ENCODE measurements at regions not wholly inside any gene's neighbourhood (a gene's known extent, or its start where the extent isn't known, plus 50 kb on each side); places are given as distances from the start of the nearest gene placed in this dataset.

GRCh38 chr7:109111086-109111485 is 541.4 kb downstream of the DNAJB9 start (continued):
- TF ChIP-seq MAX (IDR thresholded peaks at IDR 0.05) (peak; percentile 17), NR2F2 (IDR thresholded peaks at IDR 0.05) (no peak)

GRCh38 chr7:109121599-109122300 is 552.1 kb downstream of the DNAJB9 start:
- Histone ChIP-seq H3K9me3 (ENCODE audit: control insufficient read depth in 4 of 4, low read length in 3 of 4) (no peaks in the 10 kb centered on the region), H3K27ac (ENCODE audit: low read depth in 1 of 2, low read length in 2 of 2) (no peak overlapping the region), H3K4me3 (ENCODE audit: low read depth in 1 of 3, low read length in 3 of 3) (no peak overlapping the region), H3K4me1 (ENCODE audit: control insufficient read depth in 4 of 4, insufficient read depth in 4 of 4, low read length in 3 of 4) (no peaks in the 10 kb centered on the region), H3K27me3 (ENCODE audit: control insufficient read depth in 4 of 4, insufficient read depth in 4 of 4, low read length in 3 of 4) (no peaks in the 10 kb centered on the region), H3K36me3 (ENCODE audit: control insufficient read depth in 4 of 4, insufficient read depth in 3 of 4, low read depth in 1 of 4, low read length in 3 of 4) (no peaks in the 10 kb centered on the region), H3K9ac (ENCODE audit: low read depth in 1 of 2, low read length in 2 of 2) (no peak overlapping the region)
- TF ChIP-seq FOXA2 (IDR thresholded peaks at IDR 0.05) (no peak), SP1 (IDR thresholded peaks at IDR 0.05) (no peak), ZBTB33 (IDR thresholded peaks at IDR 0.05) (no peak), NR2F2 (IDR thresholded peaks at IDR 0.05) (no peak), GABPA (IDR thresholded peaks at IDR 0.05 in 1 of 2, conservative IDR thresholded peaks at IDR 0.05 in 1 of 2) (no peak), TAF1 (conservative IDR thresholded peaks at IDR 0.05) (no peak), CTCF (IDR thresholded peaks at IDR 0.05; ENCODE audit: low read depth, low read length, missing input control) (no peak), YY1 (IDR thresholded peaks at IDR 0.05) (no peak), RXRA (IDR thresholded peaks at IDR 0.05) (no peak), JUND (IDR thresholded peaks at IDR 0.05) (no peak), RAD21 (IDR thresholded peaks at IDR 0.05) (no peak), REST (IDR thresholded peaks at IDR 0.05) (no peak), ATF3 (IDR thresholded peaks at IDR 0.05) (no peak), HNF4G (IDR thresholded peaks at IDR 0.05) (no peak), MAX (IDR thresholded peaks at IDR 0.05) (no peak), FOXA1 (IDR thresholded peaks at IDR 0.05) (no peak), HNF4A (conservative IDR thresholded peaks at IDR 0.05) (no peak), EGR1 (IDR thresholded peaks at IDR 0.05; ENCODE audit: low read depth in 2 of 2) (no peak)
- DNase-seq (ENCODE audit: low spot score) = no peak
- 75% methylated on average over 4 of the region's 4 CpGs for WGBS

Data from liver (tissue), 8 donors.